ENCODE measurements at regions not wholly inside any gene's neighbourhood (a gene's known extent, or its start where the extent isn't known, plus 50 kb on each side); places are given as distances from the start of the nearest gene placed in this dataset.

DNA sequence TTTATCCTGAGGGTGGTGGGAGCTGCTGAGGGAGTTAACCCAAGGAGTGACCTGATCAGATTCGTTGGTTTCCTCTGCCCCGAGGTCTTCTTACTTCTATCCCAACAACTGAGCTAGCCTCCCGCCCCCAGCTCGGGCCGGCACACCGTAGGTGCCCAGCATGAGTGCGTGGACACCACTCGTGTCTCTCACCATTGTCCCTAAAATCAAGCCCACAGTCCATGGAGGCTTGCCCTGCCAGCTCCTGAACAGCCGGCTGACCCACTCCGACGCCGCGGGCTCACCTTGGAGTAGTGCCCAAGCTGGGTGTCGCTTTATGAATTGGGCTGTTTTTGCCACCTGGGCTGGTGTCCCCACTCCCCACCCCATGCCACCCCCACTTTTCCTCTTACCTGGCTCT, 59.0 kb upstream of the CCDC167 start:
- BruUV-seq (replicated peaks): no TSS peak
- H3K9me3 ChIP-seq (ENCODE audit: control insufficient read depth, insufficient read depth, low read depth, low read length): no peaks in the 10 kb centered on the region
- H3K4me1 ChIP-seq (ENCODE audit: control insufficient read depth, insufficient read depth, low read length): peaks cover 54% of the 10 kb centered on the region
- TF ChIP-seq SIN3A (IDR thresholded peaks at IDR 0.05; ENCODE audit: borderline replicate concordance, insufficient read depth, low read depth, low read length) (no peak), POLR2AphosphoS5 (IDR thresholded peaks at IDR 0.05; ENCODE audit: low read depth, low read length) (no peak), TCF7L2 (IDR thresholded peaks at IDR 0.05; ENCODE audit: low read depth, low read length) (no peak)
- TF ChIP-seq, protein P1, sequence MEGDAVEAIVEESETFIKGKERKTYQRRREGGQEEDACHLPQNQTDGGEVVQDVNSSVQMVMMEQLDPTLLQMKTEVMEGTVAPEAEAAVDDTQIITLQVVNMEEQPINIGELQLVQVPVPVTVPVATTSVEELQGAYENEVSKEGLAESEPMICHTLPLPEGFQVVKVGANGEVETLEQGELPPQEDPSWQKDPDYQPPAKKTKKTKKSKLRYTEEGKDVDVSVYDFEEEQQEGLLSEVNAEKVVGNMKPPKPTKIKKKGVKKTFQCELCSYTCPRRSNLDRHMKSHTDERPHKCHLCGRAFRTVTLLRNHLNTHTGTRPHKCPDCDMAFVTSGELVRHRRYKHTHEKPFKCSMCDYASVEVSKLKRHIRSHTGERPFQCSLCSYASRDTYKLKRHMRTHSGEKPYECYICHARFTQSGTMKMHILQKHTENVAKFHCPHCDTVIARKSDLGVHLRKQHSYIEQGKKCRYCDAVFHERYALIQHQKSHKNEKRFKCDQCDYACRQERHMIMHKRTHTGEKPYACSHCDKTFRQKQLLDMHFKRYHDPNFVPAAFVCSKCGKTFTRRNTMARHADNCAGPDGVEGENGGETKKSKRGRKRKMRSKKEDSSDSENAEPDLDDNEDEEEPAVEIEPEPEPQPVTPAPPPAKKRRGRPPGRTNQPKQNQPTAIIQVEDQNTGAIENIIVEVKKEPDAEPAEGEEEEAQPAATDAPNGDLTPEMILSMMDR (IDR thresholded peaks at IDR 0.05): no peak
- TF ChIP-seq, protein P2, sequence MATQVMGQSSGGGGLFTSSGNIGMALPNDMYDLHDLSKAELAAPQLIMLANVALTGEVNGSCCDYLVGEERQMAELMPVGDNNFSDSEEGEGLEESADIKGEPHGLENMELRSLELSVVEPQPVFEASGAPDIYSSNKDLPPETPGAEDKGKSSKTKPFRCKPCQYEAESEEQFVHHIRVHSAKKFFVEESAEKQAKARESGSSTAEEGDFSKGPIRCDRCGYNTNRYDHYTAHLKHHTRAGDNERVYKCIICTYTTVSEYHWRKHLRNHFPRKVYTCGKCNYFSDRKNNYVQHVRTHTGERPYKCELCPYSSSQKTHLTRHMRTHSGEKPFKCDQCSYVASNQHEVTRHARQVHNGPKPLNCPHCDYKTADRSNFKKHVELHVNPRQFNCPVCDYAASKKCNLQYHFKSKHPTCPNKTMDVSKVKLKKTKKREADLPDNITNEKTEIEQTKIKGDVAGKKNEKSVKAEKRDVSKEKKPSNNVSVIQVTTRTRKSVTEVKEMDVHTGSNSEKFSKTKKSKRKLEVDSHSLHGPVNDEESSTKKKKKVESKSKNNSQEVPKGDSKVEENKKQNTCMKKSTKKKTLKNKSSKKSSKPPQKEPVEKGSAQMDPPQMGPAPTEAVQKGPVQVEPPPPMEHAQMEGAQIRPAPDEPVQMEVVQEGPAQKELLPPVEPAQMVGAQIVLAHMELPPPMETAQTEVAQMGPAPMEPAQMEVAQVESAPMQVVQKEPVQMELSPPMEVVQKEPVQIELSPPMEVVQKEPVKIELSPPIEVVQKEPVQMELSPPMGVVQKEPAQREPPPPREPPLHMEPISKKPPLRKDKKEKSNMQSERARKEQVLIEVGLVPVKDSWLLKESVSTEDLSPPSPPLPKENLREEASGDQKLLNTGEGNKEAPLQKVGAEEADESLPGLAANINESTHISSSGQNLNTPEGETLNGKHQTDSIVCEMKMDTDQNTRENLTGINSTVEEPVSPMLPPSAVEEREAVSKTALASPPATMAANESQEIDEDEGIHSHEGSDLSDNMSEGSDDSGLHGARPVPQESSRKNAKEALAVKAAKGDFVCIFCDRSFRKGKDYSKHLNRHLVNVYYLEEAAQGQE (IDR thresholded peaks at IDR 0.05; ENCODE audit: insufficient read depth in 1 of 2, low read depth in 2 of 2, low read length in 1 of 2): no peak
- H3K36me3 ChIP-seq (ENCODE audit: control insufficient read depth, insufficient read depth, low read length): no peaks in the 10 kb centered on the region
- H3K4me3 ChIP-seq (ENCODE audit: low read depth in 2 of 2, low read length in 2 of 2): no peak overlapping the region
- CTCF ChIA-PET: no interaction called here
- DNase-seq (ENCODE audit: low read depth, low spot score) (no peak), ATAC-seq (no peak)
- peak overlapping the region; percentile 90 for H3K27ac ChIP-seq (ENCODE audit: low read length)
- POLR2A ChIA-PET: no interaction called here
- in situ Hi-C loops (cut with HindIII; ENCODE audit: low pct_unique_long_range_greater_than_20kb, low sequenced_read_pairs): no loop called here
- intact Hi-C loops (cut with micrococcal nuclease; ENCODE audit: unreplicated experiment): no loop called here
- no peaks in the 10 kb centered on the region for H3K27me3 ChIP-seq (ENCODE audit: control insufficient read depth, insufficient read depth, low read length)

DNA sequence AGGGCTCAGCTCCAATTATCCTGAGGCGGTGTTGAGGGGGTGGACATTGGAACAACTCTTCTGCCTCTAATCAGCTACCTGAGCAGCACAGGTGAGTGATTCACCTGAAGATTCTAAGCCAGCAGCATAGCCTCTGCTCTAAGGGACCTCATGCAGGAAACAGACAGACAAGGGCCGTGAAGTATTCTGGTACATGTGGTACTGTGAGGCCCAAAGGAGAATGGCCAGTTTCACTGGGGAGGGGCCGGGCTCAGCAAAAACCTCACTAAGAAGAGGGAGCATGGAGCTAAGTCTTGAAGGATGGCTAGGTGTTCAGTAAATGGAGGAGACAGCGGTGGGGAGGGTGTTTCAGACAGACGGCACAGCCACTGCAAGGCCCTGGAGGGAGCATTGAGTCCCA, 58.5 kb upstream of the CCDC167 start:
- H3K27ac ChIP-seq (ENCODE audit: low read length): peak overlapping the region; percentile 90
- TF ChIP-seq SIN3A (IDR thresholded peaks at IDR 0.05; ENCODE audit: borderline replicate concordance, insufficient read depth, low read depth, low read length) (no peak), TCF7L2 (IDR thresholded peaks at IDR 0.05; ENCODE audit: low read depth, low read length) (no peak), POLR2AphosphoS5 (IDR thresholded peaks at IDR 0.05; ENCODE audit: low read depth, low read length) (no peak)
- TF ChIP-seq, protein P2 (IDR thresholded peaks at IDR 0.05; ENCODE audit: insufficient read depth in 1 of 2, low read depth in 2 of 2, low read length in 1 of 2): no peak
- TF ChIP-seq, protein P1 (IDR thresholded peaks at IDR 0.05): no peak
- H3K27me3 ChIP-seq (ENCODE audit: control insufficient read depth, insufficient read depth, low read length): no peaks in the 10 kb centered on the region
- in situ Hi-C loops (cut with HindIII; ENCODE audit: low pct_unique_long_range_greater_than_20kb, low sequenced_read_pairs) (no loop called here), intact Hi-C loops (cut with micrococcal nuclease; ENCODE audit: unreplicated experiment) (no loop called here)
- peaks cover 56% of the 10 kb centered on the region for H3K4me1 ChIP-seq (ENCODE audit: control insufficient read depth, insufficient read depth, low read length)
- no peak for DNase-seq (ENCODE audit: low read depth, low spot score)
- H3K4me3 ChIP-seq (ENCODE audit: low read depth in 2 of 2, low read length in 2 of 2): no peak overlapping the region
- H3K9me3 ChIP-seq (ENCODE audit: control insufficient read depth, insufficient read depth, low read depth, low read length): no peaks in the 10 kb centered on the region
- CTCF ChIA-PET: no interaction called here
- no peak for ATAC-seq
- POLR2A ChIA-PET: no interaction called here
- no TSS peak for BruUV-seq (replicated peaks)
- no peaks in the 10 kb centered on the region for H3K36me3 ChIP-seq (ENCODE audit: control insufficient read depth, insufficient read depth, low read length)

All from Panc1 (cell line).